HepG2 (cell line): ENCODE measurements at regions not wholly inside any gene's neighbourhood (a gene's known extent, or its start where the extent isn't known, plus 50 kb on each side); places are given as distances from the start of the nearest gene placed in this dataset.

Source experiments
- ATAC-seq: fragments of 200-7000 bp; cut with Tn5 transposase; 3 replicates; pipeline ENCODE4 v1.9.1; 2020; ENCODE audit warnings: mild to moderate bottlenecking, moderate library complexity
- BruUV-seq: library from RNA; stranded (reverse); fragments of 400-500 nt; replicated peaks from 2 replicates; lab custom pipeline; 2021; lab: Mats Ljungman, UMichigan
- CTCF ChIA-PET: fragments of 300-600 bp; formaldehyde crosslinking; extraction: SDS; loops from one replicate; lab custom pipeline; 2021; ENCODE audit warnings: low total read pairs, inconsistent platforms, low intra/inter-chr PET ratio; lab: Yijun Ruan, JAX
- POLR2A ChIA-PET: fragments of 350-600 bp; sonication (Branson Sonifier 250); formaldehyde crosslinking; loops from one replicate; lab custom pipeline; 2020; ENCODE audit warnings: antibody characterized with exemption, inconsistent platforms; lab: Yijun Ruan, JAX
- DNase-seq: peaks from one replicate; pipeline ENCODE4 v3.0.0-alpha.2; 2015; ENCODE audit warnings: low spot score
- FAIRE-seq: peaks from 3 replicates; lab custom pipeline; 2011; peaks lifted over from hg19 to GRCh38; lab: Jason Lieb, UNC
- H2AFZ ChIP-seq: one replicate; pipeline ENCODE4 v1.6.1; 2011; ENCODE audit warnings: low read length, inconsistent platforms
- H3K27ac ChIP-seq: fragments of 300-600 bp; 3 replicates; pipeline ENCODE4 v1.8.0; 2011; ENCODE audit warnings: mixed run types, mild to moderate bottlenecking, mixed read lengths, low read length, inconsistent platforms; ENCODE audit not compliant: insufficient read depth; ENCODE audit errors: extremely low read length
- H3K27me3 ChIP-seq, 2 experiments: fragments of 200-600 bp in 1 of 2; 2 replicates in 1 of 2; 3 replicates in 1 of 2; pipeline versions ENCODE4 v1.6.0 to v1.8.0; 2011; ENCODE audit warnings: low read length in 2 of 2, mild to moderate bottlenecking in 2 of 2, moderate library complexity in 2 of 2, inconsistent platforms in 1 of 2; ENCODE audit not compliant: insufficient read depth in 2 of 2, control insufficient read depth in 1 of 2
- H3K36me3 ChIP-seq, 2 experiments: fragments of 200-600 bp in 1 of 2; replicated peaks in 1 of 2; 2 replicates in 1 of 2; 3 replicates in 1 of 2; pipeline versions ENCODE4 v1.5.1 to v1.8.0; 2011; ENCODE audit warnings: low read length in 2 of 2, inconsistent platforms in 1 of 2; ENCODE audit not compliant: insufficient read depth in 2 of 2, control insufficient read depth in 1 of 2
- H3K4me1 ChIP-seq: 2 replicates; pipeline ENCODE4 v1.5.1; 2012; ENCODE audit warnings: low read length, inconsistent platforms; ENCODE audit not compliant: insufficient read depth
- H3K4me2 ChIP-seq: 2 replicates; pipeline ENCODE4 v1.6.0; 2011; ENCODE audit warnings: low read depth, low read length, inconsistent platforms
- H3K4me3 ChIP-seq, 3 experiments: fragments of 200-600 bp in 1 of 3; sonication (generic), shearing (Covaris generic) in 1 of 3; replicated peaks in 1 of 3; 2 replicates each; pipeline ENCODE4 v1.5.1; 2011 to 2016; ENCODE audit warnings: low read length in 3 of 3, inconsistent platforms in 2 of 3, low read depth in 2 of 3, mild to moderate bottlenecking in 2 of 3, control low read depth in 1 of 3, mixed read lengths in 1 of 3; ENCODE audit not compliant: insufficient read depth in 1 of 3
- H3K79me2 ChIP-seq: one replicate; pipeline ENCODE4 v1.6.1; 2011; ENCODE audit warnings: low read length, inconsistent platforms; ENCODE audit not compliant: insufficient read depth
- H3K9ac ChIP-seq: 2 replicates; pipeline ENCODE4 v1.6.0; 2011; ENCODE audit warnings: mild to moderate bottlenecking, low read depth, low read length, inconsistent platforms; ENCODE audit not compliant: insufficient read depth
- H3K9me3 ChIP-seq: 2 replicates; pipeline ENCODE4 v1.5.1; 2012; ENCODE audit warnings: mild to moderate bottlenecking, low read length
- H4K20me1 ChIP-seq: 2 replicates; pipeline ENCODE4 v1.6.0; 2011; ENCODE audit warnings: inconsistent platforms, mild to moderate bottlenecking, low read length, moderate library complexity; ENCODE audit not compliant: insufficient read depth
- KDM5A ChIP-seq: fragments of 200-600 bp; sonication (generic); IDR thresholded peaks from 2 replicates; pipeline ENCODE4 v1.7.0; 2018; ENCODE audit warnings: antibody characterized with exemption, mild to moderate bottlenecking, low read length, borderline replicate concordance
- MAZ ChIP-seq, 2 experiments: sonication (generic) in 1 of 2; formaldehyde crosslinking in 1 of 2; IDR thresholded peaks; 2 replicates each; pipeline versions ENCODE4 v1.5.0 to v1.6.1; 2012 to 2020; ENCODE audit warnings: low read depth in 2 of 2, mild to moderate bottlenecking in 2 of 2, borderline replicate concordance in 1 of 2, improper control_type of control experiment in 1 of 2, low read length in 1 of 2, missing genetic modification reagents in 1 of 2, moderate library complexity in 1 of 2
- ZFP37 ChIP-seq: sonication (generic); formaldehyde crosslinking; IDR thresholded peaks from 2 replicates; pipeline ENCODE4 v1.4.0; 2020; ENCODE audit warnings: missing genetic modification reagents, borderline replicate concordance
- ZFP62 ChIP-seq: sonication (generic); formaldehyde crosslinking; IDR thresholded peaks from 2 replicates; pipeline ENCODE4 v1.4.0; 2020; ENCODE audit warnings: missing genetic modification reagents
- ZNF142 ChIP-seq: sonication (generic); formaldehyde crosslinking; IDR thresholded peaks from 2 replicates; pipeline ENCODE4 v1.4.0; 2020; ENCODE audit warnings: missing genetic modification reagents
- ZNF260 ChIP-seq: sonication (generic); formaldehyde crosslinking; IDR thresholded peaks from 2 replicates; pipeline ENCODE4 v1.4.0; 2020; ENCODE audit warnings: missing genetic modification reagents, low read depth, mild to moderate bottlenecking, borderline replicate concordance
- ZNF350 ChIP-seq: sonication (generic); formaldehyde crosslinking; IDR thresholded peaks from 2 replicates; pipeline ENCODE4 v1.4.0; 2020; ENCODE audit warnings: mild to moderate bottlenecking, low read depth, missing genetic modification reagents, borderline replicate concordance
- ZNF652 ChIP-seq: IDR thresholded peaks from 2 replicates; pipeline ENCODE4 v1.6.1; 2016; ENCODE audit warnings: low read depth, borderline replicate concordance
- ZSCAN21 ChIP-seq: sonication (generic); formaldehyde crosslinking; IDR thresholded peaks from 2 replicates; pipeline ENCODE4 v1.8.0; 2022; ENCODE audit warnings: mild to moderate bottlenecking, missing genetic modification reagents, moderate library complexity, borderline replicate concordance
- WGBS: methylation state at CpG from one replicate; pipeline ENCODE4 v1.1.6; 2017; ENCODE audit warnings: low lambda C conversion rate; 5-methylcytosine and 5-hydroxymethylcytosine counted together
- in situ Hi-C: cut with HindIII; loops from 2 replicates; pipeline ENCODE4 v1.10.0; 2017; ENCODE audit warnings: low pct_unique_long_range_greater_than_20kb; ENCODE audit not compliant: extremely low pct_ligation_motif_present
- intact Hi-C: fragments of 100-400 bp; cut with micrococcal nuclease; formaldehyde crosslinking; loops from one replicate; pipeline ENCODE4 v1.10.0; 2022; ENCODE audit not compliant: unreplicated experiment

- Histone ChIP-seq H4K20me1 (no peaks in the 10 kb centered on the region), H3K4me2 (peak overlapping the region; percentile 88), H3K27me3 (peaks cover 7 to 27% of the 10 kb centered on the region in 2 experiments), H3K4me1 (peaks cover 11% of the 10 kb centered on the region), H3K9ac (no peak overlapping the region), H3K36me3 (no peaks in the 10 kb centered on the region), H2AFZ (no peak overlapping the region), H3K79me2 (no peaks in the 10 kb centered on the region), H3K4me3 (peak overlapping the region in 1 of 3 experiments; percentile 68; a peak in 2 of 6 replicates), H3K9me3 (no peaks in the 10 kb centered on the region), H3K27ac (no peak overlapping the region)
- CTCF ChIA-PET, result no interaction called here
- WGBS, result 13% methylated on average over 12 of the region's 15 CpGs
- in situ Hi-C loops (no loop called here), intact Hi-C loops (no loop called here)
- BruUV-seq, result no TSS peak
- peak; percentile 39; the same call in 1 of the 2 replicates for TF ChIP-seq ZNF652
- no peak for TF ChIP-seq ZNF350 (CRISPR knock-in tag)
- no peak for TF ChIP-seq ZNF260 (CRISPR knock-in tag)
- ATAC-seq (no peak), DNase-seq (no peak), FAIRE-seq (no peak)
- POLR2A ChIA-PET, result no interaction called here
Observed at GRCh38 chr10:120978589-120979252, 127.6 kb downstream of the WDR11 start.

GRCh38 chr10:120979435-120980278 is 128.5 kb downstream of the WDR11 start:
- intact Hi-C loops (no loop called here), in situ Hi-C loops (no loop called here)
- Histone ChIP-seq H3K9ac (no peak overlapping the region), H3K4me1 (peaks cover 11% of the 10 kb centered on the region), H3K36me3 (no peaks in the 10 kb centered on the region), H3K4me3 (peak overlapping the region in 2 of 3 experiments; percentile 36 to 68; a peak in 4 of 6 replicates), H2AFZ (no peak overlapping the region), H3K27me3 (peaks cover 6 to 27% of the 10 kb centered on the region in 2 experiments), H4K20me1 (no peaks in the 10 kb centered on the region), H3K79me2 (no peaks in the 10 kb centered on the region), H3K9me3 (no peaks in the 10 kb centered on the region), H3K4me2 (peak overlapping the region; percentile 88), H3K27ac (no peak overlapping the region)
- WGBS, result 2% methylated on average over 31 of the region's 68 CpGs
- ATAC-seq (peak; percentile 82), DNase-seq (peak; percentile 16), FAIRE-seq (no peak)
- POLR2A ChIA-PET, result no interaction called here
- no TSS peak for BruUV-seq
- CTCF ChIA-PET, result no interaction called here
- TF ChIP-seq ZFP62 (CRISPR knock-in tag) (no peak), ZFP37 (CRISPR knock-in tag) (no peak), ZNF142 (CRISPR knock-in tag) (peak; percentile 67; the same call in 1 of the 2 replicates), KDM5A (no peak), ZSCAN21 (peak; percentile 38; the same call in 1 of the 2 replicates), MAZ (IDR thresholded peaks at IDR 0.05; ENCODE audit: borderline replicate concordance, low read depth, low read length) (no peak), MAZ (CRISPR knock-in tag; IDR thresholded peaks at IDR 0.05; ENCODE audit: low read depth) (0 out of 2 replicates have a peak, but pooled peaks have one; percentile 30)
